ENCODE measurements at regions not wholly inside any gene's neighbourhood (a gene's known extent, or its start where the extent isn't known, plus 50 kb on each side); places are given as distances from the start of the nearest gene placed in this dataset.

DNA sequence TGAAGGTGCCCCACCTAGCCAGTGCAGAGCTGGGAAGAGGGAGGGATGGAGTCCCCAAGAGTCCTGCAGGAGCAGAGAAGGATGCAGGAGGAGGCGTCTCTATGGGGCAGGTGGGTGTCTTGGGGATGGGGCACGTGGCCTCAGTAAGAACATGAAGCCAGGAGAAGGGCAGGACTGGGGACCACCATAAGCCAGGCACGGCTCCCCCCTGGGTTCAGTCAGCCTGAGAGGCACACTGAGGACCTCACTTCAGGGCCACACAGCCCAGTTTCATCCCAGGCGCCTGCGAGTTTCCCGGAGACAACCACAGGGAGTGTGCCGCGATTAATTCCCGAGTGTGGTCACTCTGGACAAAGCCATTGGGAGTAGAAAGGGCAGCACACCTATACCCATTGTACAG, 120.3 kb downstream of the GYPC start:
- peaks cover 7% of the 10 kb centered on the region for H3K4me1 ChIP-seq (ENCODE audit: insufficient read depth, low read length, poor library complexity, severe bottlenecking)
- no peaks in the 10 kb centered on the region for H3K79me2 ChIP-seq (ENCODE audit: insufficient read depth, low read depth, low read length)
- no peak overlapping the region for H3K27ac ChIP-seq (ENCODE audit: low read depth, low read length, poor library complexity, severe bottlenecking)
- DNase-seq (ENCODE audit: low spot score) = no peak
- H3K4me3 ChIP-seq (ENCODE audit: low read depth, low read length, poor library complexity, severe bottlenecking) = no peak overlapping the region
- H4K20me1 ChIP-seq (ENCODE audit: insufficient read depth, low read length) = no peaks in the 10 kb centered on the region
- H3K9me3 ChIP-seq (ENCODE audit: low read length) = no peaks in the 10 kb centered on the region
- intact Hi-C loops (cut with micrococcal nuclease; ENCODE audit: unreplicated experiment) = loop anchor here (10.0 kb wide), 3 partner anchors 141 to 1031 kb away; no protein-coding TSS in a partner anchor
- no peaks in the 10 kb centered on the region for H3K36me3 ChIP-seq (ENCODE audit: insufficient read depth, low read length)
- no TSS peak for BruUV-seq (replicated peaks)
- H2AFZ ChIP-seq (ENCODE audit: low read length) = no peak overlapping the region
- TF ChIP-seq, protein P1, sequence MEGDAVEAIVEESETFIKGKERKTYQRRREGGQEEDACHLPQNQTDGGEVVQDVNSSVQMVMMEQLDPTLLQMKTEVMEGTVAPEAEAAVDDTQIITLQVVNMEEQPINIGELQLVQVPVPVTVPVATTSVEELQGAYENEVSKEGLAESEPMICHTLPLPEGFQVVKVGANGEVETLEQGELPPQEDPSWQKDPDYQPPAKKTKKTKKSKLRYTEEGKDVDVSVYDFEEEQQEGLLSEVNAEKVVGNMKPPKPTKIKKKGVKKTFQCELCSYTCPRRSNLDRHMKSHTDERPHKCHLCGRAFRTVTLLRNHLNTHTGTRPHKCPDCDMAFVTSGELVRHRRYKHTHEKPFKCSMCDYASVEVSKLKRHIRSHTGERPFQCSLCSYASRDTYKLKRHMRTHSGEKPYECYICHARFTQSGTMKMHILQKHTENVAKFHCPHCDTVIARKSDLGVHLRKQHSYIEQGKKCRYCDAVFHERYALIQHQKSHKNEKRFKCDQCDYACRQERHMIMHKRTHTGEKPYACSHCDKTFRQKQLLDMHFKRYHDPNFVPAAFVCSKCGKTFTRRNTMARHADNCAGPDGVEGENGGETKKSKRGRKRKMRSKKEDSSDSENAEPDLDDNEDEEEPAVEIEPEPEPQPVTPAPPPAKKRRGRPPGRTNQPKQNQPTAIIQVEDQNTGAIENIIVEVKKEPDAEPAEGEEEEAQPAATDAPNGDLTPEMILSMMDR (conservative IDR thresholded peaks at IDR 0.05; ENCODE audit: low read length) = no peak
- TF ChIP-seq EZH2phosphoT487 (IDR thresholded peaks at IDR 0.05; ENCODE audit: borderline replicate concordance, low read depth, low read length) = no peak
- ChIA-PET POLR2A (interaction anchor here (0.8 kb wide), 1 partner anchor 248 kb away, joined by 4 read pairs; no protein-coding TSS in a partner anchor), CTCF (ENCODE audit: unreplicated experiment) (interaction anchor here (1.1 kb wide), 1 partner anchor 141 kb away, joined by 3 read pairs; no protein-coding TSS in a partner anchor)
- no peaks in the 10 kb centered on the region for H3K9me2 ChIP-seq (ENCODE audit: insufficient read depth, low read length)
- H3K4me2 ChIP-seq (ENCODE audit: low read length) = no peak overlapping the region

DNA sequence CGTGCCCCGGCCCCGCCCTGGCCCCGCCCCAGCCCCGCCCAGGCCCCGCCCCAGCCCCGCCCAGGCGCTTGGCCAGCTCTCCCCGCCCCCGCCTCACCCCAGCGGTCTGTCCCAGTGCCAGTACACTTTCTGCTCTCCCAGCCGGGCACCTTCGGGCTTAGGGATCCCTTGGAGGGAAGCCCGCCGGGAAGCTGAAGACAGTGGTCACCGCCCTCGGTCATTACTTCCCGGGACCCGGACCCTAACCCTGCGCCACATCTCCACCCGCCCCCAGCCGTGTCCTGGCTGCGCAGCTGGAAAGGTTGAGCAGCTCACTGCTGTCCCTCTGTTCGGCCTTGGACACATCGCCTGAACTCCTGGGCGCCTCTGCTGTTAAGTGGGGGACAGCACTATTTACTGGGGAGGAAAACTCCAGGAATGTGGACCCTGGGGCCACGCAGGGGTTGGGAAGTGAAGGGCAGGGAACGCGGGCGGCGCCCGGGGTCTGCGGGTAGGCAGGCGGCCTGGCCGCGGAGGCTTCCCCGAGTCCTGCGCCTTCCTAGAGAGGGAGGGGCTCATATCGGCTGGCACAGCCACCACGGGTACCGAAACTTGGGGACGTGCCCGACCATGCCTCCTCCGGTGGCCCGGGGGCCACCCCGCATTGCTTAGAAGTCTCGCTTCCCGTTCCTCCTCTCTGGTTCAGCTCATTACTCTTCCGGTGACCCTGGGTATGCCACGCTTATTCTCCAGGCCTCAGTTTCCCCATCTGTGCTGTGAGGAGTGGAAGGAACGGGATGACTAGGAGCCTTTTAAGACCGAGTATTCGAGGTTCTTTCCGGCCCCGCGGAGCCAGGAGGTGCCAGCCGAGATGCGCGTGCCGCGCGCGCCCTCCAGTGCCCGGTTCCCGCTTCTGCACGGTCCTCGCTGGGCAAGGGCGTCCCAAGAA, 121.0 kb downstream of the GYPC start:
- no TSS peak for BruUV-seq (replicated peaks)
- peaks cover 7% of the 10 kb centered on the region for H3K4me1 ChIP-seq (ENCODE audit: insufficient read depth, low read length, poor library complexity, severe bottlenecking)
- H3K9me2 ChIP-seq (ENCODE audit: insufficient read depth, low read length) = no peaks in the 10 kb centered on the region
- no peak overlapping the region for H3K27ac ChIP-seq (ENCODE audit: low read depth, low read length, poor library complexity, severe bottlenecking)
- no peaks in the 10 kb centered on the region for H3K9me3 ChIP-seq (ENCODE audit: low read length)
- intact Hi-C loops (cut with micrococcal nuclease; ENCODE audit: unreplicated experiment) = loop anchor here (1.0 to 10.0 kb wide), 6 partner anchors 142 to 1032 kb away; no protein-coding TSS in a partner anchor
- peak overlapping the region; percentile 80 for H3K4me2 ChIP-seq (ENCODE audit: low read length)
- CTCF ChIA-PET (ENCODE audit: unreplicated experiment) = interaction anchor here (0.5 to 1.1 kb wide), 2 partner anchors 142 to 275 kb away, joined by 3 read pairs; no protein-coding TSS in a partner anchor
- peak overlapping the region; percentile 69; the same call in 1 of the 2 replicates for H2AFZ ChIP-seq (ENCODE audit: low read length)
- no peak for TF ChIP-seq EZH2phosphoT487 (IDR thresholded peaks at IDR 0.05; ENCODE audit: borderline replicate concordance, low read depth, low read length)
- TF ChIP-seq, protein P1 (conservative IDR thresholded peaks at IDR 0.05; ENCODE audit: low read length) = peak; percentile 98
- peak overlapping the region; percentile 62 for H3K4me3 ChIP-seq (ENCODE audit: low read depth, low read length, poor library complexity, severe bottlenecking)
- DNase-seq (ENCODE audit: low spot score) = peak; percentile 73
- H3K36me3 ChIP-seq (ENCODE audit: insufficient read depth, low read length) = no peaks in the 10 kb centered on the region
- no peaks in the 10 kb centered on the region for H4K20me1 ChIP-seq (ENCODE audit: insufficient read depth, low read length)
- H3K79me2 ChIP-seq (ENCODE audit: insufficient read depth, low read depth, low read length) = no peaks in the 10 kb centered on the region
- POLR2A ChIA-PET = interaction anchor here (0.6 to 0.8 kb wide), 2 partner anchors 168 to 249 kb away, joined by 3 to 4 read pairs; no protein-coding TSS in a partner anchor

All from OCI-LY7 (cell line).